Neural cell (in vitro differentiated cells): ENCODE measurements at regions not wholly inside any gene's neighbourhood (a gene's known extent, or its start where the extent isn't known, plus 50 kb on each side); places are given as distances from the start of the nearest gene placed in this dataset.

Source experiments
- H2AFZ ChIP-seq: fragments of 200-600, 300-800 bp; sonication (generic), shearing (Covaris generic); 2 replicates; pipeline ENCODE4 v1.6.0; 2014; ENCODE audit warnings: low read depth, mild to moderate bottlenecking, antibody characterized with exemption, low read length, moderate library complexity
- H3F3A ChIP-seq: fragments of 200-600 bp; shearing (Covaris generic); 2 replicates; pipeline ENCODE4 v1.6.1; 2016; ENCODE audit warnings: mild to moderate bottlenecking, moderate library complexity, mixed read lengths, antibody characterized with exemption, low read length; ENCODE audit not compliant: insufficient read depth, poor library complexity, severe bottlenecking
- H3K27ac ChIP-seq: fragments of 200-600, 300-800 bp; sonication (generic), shearing (Covaris generic); 2 replicates; pipeline ENCODE4 v1.5.1; 2014; ENCODE audit warnings: mild to moderate bottlenecking, low read length, moderate library complexity
- H3K27me3 ChIP-seq: fragments of 300-800, 200-600 bp; sonication (generic), shearing (Covaris generic); 2 replicates; pipeline ENCODE4 v1.6.0; 2014; ENCODE audit warnings: mild to moderate bottlenecking, low read depth, low read length, moderate library complexity; ENCODE audit not compliant: insufficient read depth
- H3K36me3 ChIP-seq: fragments of 300-800, 200-600 bp; sonication (generic), shearing (Covaris generic); 2 replicates; pipeline ENCODE4 v1.5.1; 2014; ENCODE audit warnings: mild to moderate bottlenecking, antibody characterized with exemption, low read length, moderate library complexity; ENCODE audit not compliant: insufficient read depth
- H3K4me2 ChIP-seq: fragments of 300-800, 200-600 bp; sonication (generic), shearing (Covaris generic); 2 replicates; pipeline ENCODE4 v1.6.0; 2014; ENCODE audit warnings: mild to moderate bottlenecking, low read length
- H3K4me3 ChIP-seq: fragments of 300-800, 200-600 bp; sonication (generic), shearing (Covaris generic); 2 replicates; pipeline ENCODE4 v1.5.1; 2014; ENCODE audit warnings: mild to moderate bottlenecking, low read length, moderate library complexity
- H3K79me2 ChIP-seq: fragments of 200-600 bp; shearing (Covaris generic); replicated peaks from 2 replicates; pipeline ENCODE4 v1.6.0; 2014; ENCODE audit warnings: mild to moderate bottlenecking, low read length, moderate library complexity; ENCODE audit not compliant: insufficient read depth
- H3K9ac ChIP-seq: fragments of 300-800, 200-600 bp; sonication (generic), shearing (Covaris generic); 2 replicates; pipeline ENCODE4 v1.6.1; 2016; ENCODE audit warnings: mild to moderate bottlenecking, low read length, mixed read lengths
- H3K9me2 ChIP-seq: fragments of 200-600 bp; shearing (Covaris generic); 2 replicates; pipeline ENCODE4 v1.6.1; 2016; ENCODE audit warnings: mild to moderate bottlenecking, low read length, mixed read lengths; ENCODE audit not compliant: insufficient read depth
- H3K9me3 ChIP-seq: fragments of 200-600, 300-800 bp; sonication (generic), shearing (Covaris generic); 2 replicates; pipeline ENCODE4 v1.6.1; 2016; ENCODE audit warnings: mild to moderate bottlenecking, mixed run types, low read length, moderate library complexity, mixed read lengths
- H4K20me1 ChIP-seq: fragments of 200-600 bp; shearing (Covaris generic); 2 replicates; pipeline ENCODE4 v1.6.1; 2016; ENCODE audit warnings: mild to moderate bottlenecking, mixed run types; ENCODE audit not compliant: insufficient read depth
- CTCF ChIP-seq: fragments of 450-650 bp; IDR thresholded peaks from 2 replicates; pipeline ENCODE4 v1.5.1; 2014; ENCODE audit warnings: antibody characterized with exemption, mild to moderate bottlenecking, moderate library complexity; ENCODE audit not compliant: poor library complexity, severe bottlenecking
- EP300 ChIP-seq: fragments of 450-650 bp; conservative IDR thresholded peaks from 2 replicates; pipeline ENCODE4 v1.6.1; 2014; ENCODE audit warnings: antibody characterized with exemption, mild to moderate bottlenecking, moderate library complexity; ENCODE audit not compliant: poor library complexity, severe bottlenecking
- EZH2 ChIP-seq: fragments of 200-600, 300-800 bp; shearing (Covaris generic), sonication (generic); IDR thresholded peaks from 2 replicates; pipeline ENCODE4 v1.6.1; 2014; ENCODE audit warnings: antibody characterized with exemption, low read length, borderline replicate concordance, mild to moderate bottlenecking; ENCODE audit not compliant: insufficient read depth, poor library complexity, severe bottlenecking
- MXI1 ChIP-seq: fragments of 450-650 bp; conservative IDR thresholded peaks from 2 replicates; pipeline ENCODE4 v1.6.1; 2014; ENCODE audit warnings: antibody characterized with exemption, mild to moderate bottlenecking; ENCODE audit not compliant: poor library complexity, severe bottlenecking
- POLR2AphosphoS5 ChIP-seq: IDR thresholded peaks from 2 replicates; pipeline ENCODE4 v1.6.1; 2012
- RAD21 ChIP-seq: fragments of 450-650 bp; conservative IDR thresholded peaks from 2 replicates; pipeline ENCODE4 v1.6.1; 2014; ENCODE audit warnings: antibody characterized with exemption, mild to moderate bottlenecking, moderate library complexity
- REST ChIP-seq: IDR thresholded peaks from 2 replicates; pipeline ENCODE4 v1.6.1; 2012; ENCODE audit warnings: borderline replicate concordance
- SMC3 ChIP-seq: fragments of 450-650 bp; conservative IDR thresholded peaks from 2 replicates; pipeline ENCODE4 v1.6.1; 2014; ENCODE audit warnings: antibody characterized with exemption, mild to moderate bottlenecking, moderate library complexity; ENCODE audit not compliant: poor library complexity
- TAF1 ChIP-seq: IDR thresholded peaks from 2 replicates; pipeline ENCODE4 v1.6.1; 2012; ENCODE audit warnings: low read depth

GRCh38 chr18:67140495-67140894, 376.0 kb downstream of the DSEL start:
- H3K4me3 ChIP-seq: no peak overlapping the region
- no peaks in the 10 kb centered on the region for H3K9me3 ChIP-seq
- H3F3A ChIP-seq: no peaks in the 10 kb centered on the region
- TF ChIP-seq POLR2AphosphoS5: no peak
- no peak for TF ChIP-seq SMC3
- TF ChIP-seq RAD21: no peak
- no peaks in the 10 kb centered on the region for H4K20me1 ChIP-seq
- H3K4me2 ChIP-seq: no peak overlapping the region
- H3K9me2 ChIP-seq: no peaks in the 10 kb centered on the region
- H3K27me3 ChIP-seq: no peaks in the 10 kb centered on the region
- H2AFZ ChIP-seq: no peak overlapping the region
- H3K9ac ChIP-seq: no peak overlapping the region
- no peak overlapping the region for H3K27ac ChIP-seq
- no peaks in the 10 kb centered on the region for H3K79me2 ChIP-seq
- no peaks in the 10 kb centered on the region for H3K36me3 ChIP-seq

- TF ChIP-seq SMC3 (no peak), POLR2AphosphoS5 (no peak), REST (no peak), TAF1 (no peak), EZH2 (no peak), RAD21 (no peak), EP300 (no peak), MXI1 (no peak), CTCF (no peak)
- Histone ChIP-seq H3K27ac (no peak overlapping the region), H3K27me3 (no peaks in the 10 kb centered on the region), H3K9me3 (no peaks in the 10 kb centered on the region), H3K9me2 (no peaks in the 10 kb centered on the region), H3K9ac (no peak overlapping the region), H4K20me1 (no peaks in the 10 kb centered on the region), H3K4me3 (no peak overlapping the region), H2AFZ (no peak overlapping the region), H3F3A (no peaks in the 10 kb centered on the region), H3K4me2 (no peak overlapping the region), H3K36me3 (no peaks in the 10 kb centered on the region), H3K79me2 (no peaks in the 10 kb centered on the region)
Observed at GRCh38 chr18:67139899-67140298, 376.6 kb downstream of the DSEL start.

GRCh38 chr18:67135981-67136380, 380.5 kb downstream of the DSEL start:
- H3K4me2 ChIP-seq: no peak overlapping the region

More at GRCh38 chr18:67135981-67136380, 380.5 kb downstream of the DSEL start:
- TF ChIP-seq TAF1 (no peak), REST (no peak), POLR2AphosphoS5 (no peak)
- H2AFZ ChIP-seq: no peak overlapping the region
- no peaks in the 10 kb centered on the region for H3F3A ChIP-seq
- no peaks in the 10 kb centered on the region for H3K27me3 ChIP-seq
- H3K9ac ChIP-seq: no peak overlapping the region
- no peaks in the 10 kb centered on the region for H3K79me2 ChIP-seq
- H3K9me2 ChIP-seq: no peaks in the 10 kb centered on the region
- H3K9me3 ChIP-seq: no peaks in the 10 kb centered on the region
- H3K4me3 ChIP-seq: no peak overlapping the region
- no peaks in the 10 kb centered on the region for H4K20me1 ChIP-seq
- no peaks in the 10 kb centered on the region for H3K36me3 ChIP-seq
- H3K27ac ChIP-seq: no peak overlapping the region
